ENCODE measurements at regions not wholly inside any gene's neighbourhood (a gene's known extent, or its start where the extent isn't known, plus 50 kb on each side); places are given as distances from the start of the nearest gene placed in this dataset.

DNA sequence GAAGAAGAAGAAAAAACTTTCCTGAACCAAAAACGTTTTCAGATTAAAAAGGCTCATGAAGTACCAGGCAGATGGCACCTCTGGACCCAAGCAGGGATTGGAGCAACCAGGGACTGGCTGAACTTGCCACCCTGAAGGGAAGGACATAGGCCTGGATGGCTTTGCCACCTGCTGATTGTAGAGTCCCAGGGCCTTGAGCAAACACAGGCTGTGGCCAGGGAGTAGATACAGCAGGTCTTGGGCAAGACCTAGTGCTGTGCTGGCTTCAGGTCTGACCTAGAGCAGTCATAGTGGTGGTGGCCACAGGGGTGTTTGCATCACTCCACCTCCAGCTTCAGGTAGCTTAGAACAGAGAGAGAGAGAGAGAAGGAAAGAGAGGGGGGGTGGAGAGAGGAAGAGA, 176.7 kb upstream of the FOXN2 start (continued):
- TF ChIP-seq, protein P1, sequence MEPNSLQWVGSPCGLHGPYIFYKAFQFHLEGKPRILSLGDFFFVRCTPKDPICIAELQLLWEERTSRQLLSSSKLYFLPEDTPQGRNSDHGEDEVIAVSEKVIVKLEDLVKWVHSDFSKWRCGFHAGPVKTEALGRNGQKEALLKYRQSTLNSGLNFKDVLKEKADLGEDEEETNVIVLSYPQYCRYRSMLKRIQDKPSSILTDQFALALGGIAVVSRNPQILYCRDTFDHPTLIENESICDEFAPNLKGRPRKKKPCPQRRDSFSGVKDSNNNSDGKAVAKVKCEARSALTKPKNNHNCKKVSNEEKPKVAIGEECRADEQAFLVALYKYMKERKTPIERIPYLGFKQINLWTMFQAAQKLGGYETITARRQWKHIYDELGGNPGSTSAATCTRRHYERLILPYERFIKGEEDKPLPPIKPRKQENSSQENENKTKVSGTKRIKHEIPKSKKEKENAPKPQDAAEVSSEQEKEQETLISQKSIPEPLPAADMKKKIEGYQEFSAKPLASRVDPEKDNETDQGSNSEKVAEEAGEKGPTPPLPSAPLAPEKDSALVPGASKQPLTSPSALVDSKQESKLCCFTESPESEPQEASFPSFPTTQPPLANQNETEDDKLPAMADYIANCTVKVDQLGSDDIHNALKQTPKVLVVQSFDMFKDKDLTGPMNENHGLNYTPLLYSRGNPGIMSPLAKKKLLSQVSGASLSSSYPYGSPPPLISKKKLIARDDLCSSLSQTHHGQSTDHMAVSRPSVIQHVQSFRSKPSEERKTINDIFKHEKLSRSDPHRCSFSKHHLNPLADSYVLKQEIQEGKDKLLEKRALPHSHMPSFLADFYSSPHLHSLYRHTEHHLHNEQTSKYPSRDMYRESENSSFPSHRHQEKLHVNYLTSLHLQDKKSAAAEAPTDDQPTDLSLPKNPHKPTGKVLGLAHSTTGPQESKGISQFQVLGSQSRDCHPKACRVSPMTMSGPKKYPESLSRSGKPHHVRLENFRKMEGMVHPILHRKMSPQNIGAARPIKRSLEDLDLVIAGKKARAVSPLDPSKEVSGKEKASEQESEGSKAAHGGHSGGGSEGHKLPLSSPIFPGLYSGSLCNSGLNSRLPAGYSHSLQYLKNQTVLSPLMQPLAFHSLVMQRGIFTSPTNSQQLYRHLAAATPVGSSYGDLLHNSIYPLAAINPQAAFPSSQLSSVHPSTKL (CRISPR knock-in tag; IDR thresholded peaks at IDR 0.05): peak; percentile 19; the same call in 1 of the 2 replicates
- TF ChIP-seq ZNF274 (CRISPR knock-in tag; IDR thresholded peaks at IDR 0.05) (no peak), FOXA3 (CRISPR knock-in tag; IDR thresholded peaks at IDR 0.05) (0 out of 2 replicates have a peak, but pooled peaks have one; percentile 31), CBX5 (CRISPR knock-in tag; IDR thresholded peaks at IDR 0.05; ENCODE audit: borderline replicate concordance) (peak; percentile 81; the same call in 1 of the 2 replicates)

DNA sequence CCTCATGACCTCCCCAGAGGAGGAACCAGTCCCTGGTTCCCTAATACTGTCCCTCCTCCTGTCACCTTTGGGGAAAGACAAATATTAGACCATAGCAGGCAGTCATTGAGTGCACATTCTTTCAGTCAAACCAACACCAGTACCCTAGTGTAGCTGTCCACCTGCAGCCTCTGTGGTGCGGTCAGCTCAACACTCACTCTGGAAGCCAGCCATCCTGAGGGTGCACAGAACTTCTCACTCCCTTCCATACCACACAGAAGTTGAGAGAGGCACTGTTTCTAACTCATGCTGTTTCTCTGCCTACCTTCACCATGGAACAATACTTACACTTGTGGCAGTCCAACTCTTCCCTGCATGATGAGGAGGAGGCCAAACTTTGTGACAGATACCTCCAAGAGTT, 175.6 kb upstream of the FOXN2 start:
- ChIA-PET CTCF (ENCODE audit: low intra/inter-chr PET ratio, low total read pairs) (no interaction called here), POLR2A (no interaction called here)
- Histone ChIP-seq H3K4me1 (ENCODE audit: insufficient read depth, low read length) (no peaks in the 10 kb centered on the region), H3K9ac (ENCODE audit: insufficient read depth, low read depth, low read length) (no peak overlapping the region), H2AFZ (ENCODE audit: low read length) (no peak overlapping the region), H3K4me3 (replicated peaks in 1 of 3; ENCODE audit: insufficient read depth in 1 of 3, low read depth in 2 of 3, low read length in 3 of 3) (no peak overlapping the region), H3K4me2 (ENCODE audit: low read depth, low read length) (no peak overlapping the region), H3K27me3 (ENCODE audit: control insufficient read depth in 1 of 2, insufficient read depth in 2 of 2, low read length in 2 of 2) (no peaks in the 10 kb centered on the region), H4K20me1 (ENCODE audit: insufficient read depth, low read length) (no peaks in the 10 kb centered on the region), H3K79me2 (ENCODE audit: insufficient read depth, low read length) (no peaks in the 10 kb centered on the region), H3K36me3 (replicated peaks in 1 of 2; ENCODE audit: control insufficient read depth in 1 of 2, insufficient read depth in 2 of 2, low read length in 2 of 2) (no peaks in the 10 kb centered on the region), H3K27ac (ENCODE audit: extremely low read length, insufficient read depth, low read length) (no peak overlapping the region), H3K9me3 (ENCODE audit: low read length) (no peaks in the 10 kb centered on the region)
- no TSS peak for BruUV-seq (replicated peaks)
- in situ Hi-C loops (cut with HindIII; ENCODE audit: extremely low pct_ligation_motif_present, low pct_unique_long_range_greater_than_20kb): no loop called here
- DNase-seq (ENCODE audit: low spot score) (no peak), FAIRE-seq (no peak), ATAC-seq (peak; percentile 76)
- intact Hi-C loops (cut with micrococcal nuclease; ENCODE audit: unreplicated experiment): no loop called here
- 0% methylated on average over 1 of the region's 1 CpG for WGBS (ENCODE audit: low lambda C conversion rate)
- TF ChIP-seq, protein P2, sequence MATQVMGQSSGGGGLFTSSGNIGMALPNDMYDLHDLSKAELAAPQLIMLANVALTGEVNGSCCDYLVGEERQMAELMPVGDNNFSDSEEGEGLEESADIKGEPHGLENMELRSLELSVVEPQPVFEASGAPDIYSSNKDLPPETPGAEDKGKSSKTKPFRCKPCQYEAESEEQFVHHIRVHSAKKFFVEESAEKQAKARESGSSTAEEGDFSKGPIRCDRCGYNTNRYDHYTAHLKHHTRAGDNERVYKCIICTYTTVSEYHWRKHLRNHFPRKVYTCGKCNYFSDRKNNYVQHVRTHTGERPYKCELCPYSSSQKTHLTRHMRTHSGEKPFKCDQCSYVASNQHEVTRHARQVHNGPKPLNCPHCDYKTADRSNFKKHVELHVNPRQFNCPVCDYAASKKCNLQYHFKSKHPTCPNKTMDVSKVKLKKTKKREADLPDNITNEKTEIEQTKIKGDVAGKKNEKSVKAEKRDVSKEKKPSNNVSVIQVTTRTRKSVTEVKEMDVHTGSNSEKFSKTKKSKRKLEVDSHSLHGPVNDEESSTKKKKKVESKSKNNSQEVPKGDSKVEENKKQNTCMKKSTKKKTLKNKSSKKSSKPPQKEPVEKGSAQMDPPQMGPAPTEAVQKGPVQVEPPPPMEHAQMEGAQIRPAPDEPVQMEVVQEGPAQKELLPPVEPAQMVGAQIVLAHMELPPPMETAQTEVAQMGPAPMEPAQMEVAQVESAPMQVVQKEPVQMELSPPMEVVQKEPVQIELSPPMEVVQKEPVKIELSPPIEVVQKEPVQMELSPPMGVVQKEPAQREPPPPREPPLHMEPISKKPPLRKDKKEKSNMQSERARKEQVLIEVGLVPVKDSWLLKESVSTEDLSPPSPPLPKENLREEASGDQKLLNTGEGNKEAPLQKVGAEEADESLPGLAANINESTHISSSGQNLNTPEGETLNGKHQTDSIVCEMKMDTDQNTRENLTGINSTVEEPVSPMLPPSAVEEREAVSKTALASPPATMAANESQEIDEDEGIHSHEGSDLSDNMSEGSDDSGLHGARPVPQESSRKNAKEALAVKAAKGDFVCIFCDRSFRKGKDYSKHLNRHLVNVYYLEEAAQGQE (IDR thresholded peaks at IDR 0.05; ENCODE audit: borderline replicate concordance in 1 of 2, low read depth in 1 of 2, low read length in 2 of 2): 0 out of 4 replicates have a peak, but pooled peaks of 1 of the 2 experiments have one; percentile 16
- TF ChIP-seq, protein P3, sequence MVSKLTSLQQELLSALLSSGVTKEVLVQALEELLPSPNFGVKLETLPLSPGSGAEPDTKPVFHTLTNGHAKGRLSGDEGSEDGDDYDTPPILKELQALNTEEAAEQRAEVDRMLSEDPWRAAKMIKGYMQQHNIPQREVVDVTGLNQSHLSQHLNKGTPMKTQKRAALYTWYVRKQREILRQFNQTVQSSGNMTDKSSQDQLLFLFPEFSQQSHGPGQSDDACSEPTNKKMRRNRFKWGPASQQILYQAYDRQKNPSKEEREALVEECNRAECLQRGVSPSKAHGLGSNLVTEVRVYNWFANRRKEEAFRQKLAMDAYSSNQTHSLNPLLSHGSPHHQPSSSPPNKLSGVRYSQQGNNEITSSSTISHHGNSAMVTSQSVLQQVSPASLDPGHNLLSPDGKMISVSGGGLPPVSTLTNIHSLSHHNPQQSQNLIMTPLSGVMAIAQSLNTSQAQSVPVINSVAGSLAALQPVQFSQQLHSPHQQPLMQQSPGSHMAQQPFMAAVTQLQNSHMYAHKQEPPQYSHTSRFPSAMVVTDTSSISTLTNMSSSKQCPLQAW (CRISPR knock-in tag; IDR thresholded peaks at IDR 0.05): no peak
